ENCODE measurements at regions not wholly inside any gene's neighbourhood (a gene's known extent, or its start where the extent isn't known, plus 50 kb on each side); places are given as distances from the start of the nearest gene placed in this dataset.

GRCh38 chr15:39140060-39140604 lies 440.7 kb upstream of the THBS1 start:
- FAIRE-seq (no peak), DNase-seq (ENCODE audit: low spot score) (peak; percentile 56)

- no peak for DNase-seq (ENCODE audit: low spot score)
- FAIRE-seq = no peak
Observed at GRCh38 chr15:39142500-39142899, 438.4 kb upstream of the THBS1 start.

- FAIRE-seq = no peak
- no peak for DNase-seq (ENCODE audit: low spot score)
Observed at GRCh38 chr15:39143479-39143878, 437.4 kb upstream of the THBS1 start.

- no peak for DNase-seq (ENCODE audit: low spot score)
- no peak for FAIRE-seq
Observed at GRCh38 chr15:39144051-39144450, 436.8 kb upstream of the THBS1 start.

DNA sequence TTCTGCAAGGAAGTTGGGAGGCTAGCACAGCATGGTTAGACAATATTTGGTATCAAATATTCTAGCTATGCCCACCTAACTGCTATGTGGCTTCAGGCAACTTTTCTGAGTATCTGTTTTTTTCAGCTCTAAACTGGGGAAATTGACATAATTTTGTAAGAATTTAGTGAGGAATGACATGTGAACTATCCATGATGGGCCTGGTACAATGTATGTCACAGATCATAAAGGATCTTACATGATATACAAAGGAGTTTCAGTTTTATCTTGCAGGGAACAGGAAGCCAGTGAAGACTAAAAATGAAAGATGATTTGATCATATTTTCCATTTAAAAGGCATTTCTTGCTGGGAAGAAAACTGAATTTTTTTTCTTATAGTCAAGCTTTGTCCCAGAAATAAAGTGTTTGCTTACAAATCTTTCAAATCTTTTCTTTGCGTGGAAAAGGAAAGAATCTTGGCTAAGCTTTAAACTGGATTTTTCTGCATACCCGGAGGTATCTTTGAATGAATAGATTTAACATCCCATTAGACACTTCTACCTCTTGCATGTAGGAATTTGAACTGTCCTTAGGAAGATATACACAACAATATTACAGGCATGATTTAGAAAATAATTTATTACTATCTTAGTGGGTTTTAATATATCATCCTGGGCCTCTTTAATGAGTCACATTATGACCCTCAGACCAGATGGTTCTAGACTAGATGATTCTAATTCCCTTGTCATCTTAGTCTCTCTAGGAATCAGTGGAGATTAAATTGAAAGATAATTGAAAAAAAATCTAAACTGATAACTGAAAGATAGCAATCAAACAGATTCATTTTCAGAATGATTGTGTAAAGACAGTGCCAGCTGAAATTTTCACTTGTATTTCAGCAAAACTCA lies 436.0 kb upstream of the THBS1 start:
- DNase-seq (ENCODE audit: low spot score) = no peak
- FAIRE-seq = no peak

DNA sequence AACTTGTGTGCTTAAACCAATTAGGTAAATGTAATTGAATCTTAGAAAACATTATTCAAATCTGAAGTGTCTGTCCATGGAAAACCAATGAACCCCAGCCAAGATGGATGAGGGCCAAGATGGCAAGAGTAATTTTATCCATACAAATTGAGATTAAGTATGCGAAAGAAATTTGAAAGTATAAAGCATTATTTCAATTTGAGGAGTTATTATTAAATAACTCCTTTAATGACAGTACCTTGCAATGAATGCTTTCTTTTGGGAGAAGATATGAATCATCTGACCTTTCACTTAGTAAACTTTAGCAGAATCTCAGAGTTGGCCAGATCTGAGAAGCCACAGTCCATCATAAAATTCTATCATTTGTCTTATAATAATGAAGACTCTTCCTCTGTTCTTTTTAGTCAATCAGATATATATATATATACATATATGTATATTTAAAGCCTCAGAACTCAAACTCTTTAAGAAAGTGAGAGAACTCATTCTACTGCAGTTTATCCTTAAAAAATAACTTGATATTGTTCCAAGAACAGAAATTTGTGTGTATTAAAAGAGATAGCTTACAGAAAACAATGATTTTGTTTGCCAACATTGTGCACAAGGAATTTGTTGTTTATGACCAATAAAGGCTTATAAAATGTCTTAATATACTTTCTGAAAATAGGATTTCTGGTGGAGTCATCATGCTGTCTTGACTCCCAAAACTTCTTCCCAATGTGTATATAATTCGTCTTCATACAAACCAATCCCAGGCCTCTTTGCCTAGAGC lies 434.8 kb upstream of the THBS1 start:
- DNase-seq (ENCODE audit: low spot score) = no peak
- no peak for FAIRE-seq

GRCh38 chr15:39149636-39150150 lies 431.2 kb upstream of the THBS1 start:
- FAIRE-seq (no peak), DNase-seq (ENCODE audit: low spot score) (no peak)

DNA sequence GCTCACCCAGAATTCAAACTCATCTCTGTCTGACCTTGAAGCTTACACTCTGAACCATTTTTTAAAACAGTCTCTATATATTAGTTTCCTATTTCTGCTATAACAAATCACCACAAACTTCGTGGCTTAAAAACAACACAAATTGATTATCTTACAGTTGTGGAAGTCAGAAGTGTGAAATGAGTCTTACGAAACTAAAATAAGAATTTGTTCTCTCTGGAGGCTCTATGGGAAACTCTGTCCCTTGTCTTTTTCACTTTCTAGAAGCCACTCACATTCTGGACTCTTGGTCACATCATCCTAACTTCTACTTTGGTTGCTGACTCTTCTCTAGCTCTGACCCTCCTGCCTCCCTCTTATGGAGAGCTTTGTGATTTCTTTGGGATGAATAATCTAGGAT lies 429.3 kb upstream of the THBS1 start:
- FAIRE-seq (no peak), DNase-seq (ENCODE audit: low spot score) (no peak)

DNA sequence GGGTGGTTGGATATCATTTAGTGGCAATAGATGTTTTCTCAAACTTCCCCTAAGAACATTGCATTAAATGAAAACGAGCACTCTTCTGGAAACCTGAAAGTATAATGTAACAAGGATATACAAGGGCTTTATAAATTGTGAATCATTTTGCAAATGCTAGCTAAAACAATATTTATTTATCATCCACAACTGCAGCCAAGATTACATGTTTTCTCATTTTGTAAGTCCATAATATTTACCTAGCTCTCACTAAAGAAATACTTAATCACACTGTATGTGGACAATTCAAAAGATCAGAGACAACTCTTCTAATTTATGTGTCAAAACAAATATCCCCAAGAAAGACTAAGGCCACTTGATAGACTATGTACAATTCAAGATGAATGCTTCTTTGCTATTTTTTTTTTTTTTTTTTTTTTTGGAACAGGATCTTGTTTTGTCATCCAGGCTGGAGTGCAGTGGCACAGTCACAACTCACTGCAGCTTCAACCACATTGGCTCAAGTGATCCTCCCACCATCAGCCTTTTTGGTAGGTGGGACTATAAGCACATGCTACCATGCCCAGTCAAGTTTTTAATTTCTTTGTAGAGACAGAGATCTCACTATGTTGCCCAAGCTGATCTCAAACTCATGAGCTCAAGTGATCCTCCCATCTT lies 427.7 kb upstream of the THBS1 start:
- DNase-seq (ENCODE audit: low spot score) (no peak), FAIRE-seq (no peak)

DNA sequence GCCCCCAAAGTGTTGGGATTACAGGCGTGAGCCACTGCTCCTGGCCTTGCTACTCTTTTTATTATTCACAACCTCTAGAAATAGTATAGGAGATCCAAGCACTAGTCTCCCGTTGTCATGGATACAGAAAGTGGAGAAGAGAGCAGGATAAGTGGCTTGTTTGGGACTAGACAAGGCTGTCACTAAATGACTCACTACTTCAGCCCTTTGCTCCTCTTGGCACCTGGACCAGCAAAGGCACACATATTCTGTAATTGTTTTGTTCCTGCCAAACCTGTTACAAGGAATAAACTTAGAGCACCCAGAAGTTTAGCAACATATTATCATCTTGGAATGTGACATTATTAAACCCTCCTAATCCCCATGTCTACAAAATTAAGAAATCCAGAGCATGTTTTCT lies 427.2 kb upstream of the THBS1 start:
- no peak for FAIRE-seq
- DNase-seq (ENCODE audit: low spot score) = no peak

GRCh38 chr15:39154227-39154638 lies 426.6 kb upstream of the THBS1 start:
- FAIRE-seq (no peak), DNase-seq (ENCODE audit: low spot score) (no peak)

GRCh38 chr15:39154776-39155175 lies 426.1 kb upstream of the THBS1 start:
- DNase-seq (ENCODE audit: low spot score) (no peak), FAIRE-seq (no peak)

- DNase-seq (ENCODE audit: low spot score) (no peak), FAIRE-seq (no peak)
Observed at GRCh38 chr15:39156166-39156565, 424.7 kb upstream of the THBS1 start.

GRCh38 chr15:39156646-39157250 lies 424.1 kb upstream of the THBS1 start:
- FAIRE-seq (no peak), DNase-seq (ENCODE audit: low spot score) (no peak)

- DNase-seq (ENCODE audit: low spot score) (no peak), FAIRE-seq (no peak)
Observed at GRCh38 chr15:39157882-39158281, 423.0 kb upstream of the THBS1 start.

- no peak for DNase-seq (ENCODE audit: low spot score)
- no peak for FAIRE-seq
Observed at GRCh38 chr15:39159833-39160232, 421.0 kb upstream of the THBS1 start.

DNA sequence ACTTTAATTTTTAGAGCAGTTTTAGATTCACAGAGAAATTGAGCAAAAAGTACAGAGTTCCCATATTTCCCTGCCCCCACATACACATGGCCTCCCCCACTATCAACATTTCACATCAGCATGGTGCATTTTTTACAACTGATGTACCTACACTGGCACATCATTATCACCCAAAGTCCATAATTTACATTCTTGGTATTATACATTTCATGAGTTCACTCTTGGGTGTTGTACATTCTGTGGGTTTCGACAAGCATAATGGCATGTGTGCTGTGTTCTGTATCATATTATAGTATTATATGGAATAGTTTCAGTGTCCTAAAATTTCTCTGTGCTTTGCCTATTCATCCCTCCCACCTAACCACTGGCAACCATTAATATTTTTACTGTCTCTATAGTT lies 419.8 kb upstream of the THBS1 start:
- DNase-seq (ENCODE audit: low spot score) = no peak
- no peak for FAIRE-seq

DNA sequence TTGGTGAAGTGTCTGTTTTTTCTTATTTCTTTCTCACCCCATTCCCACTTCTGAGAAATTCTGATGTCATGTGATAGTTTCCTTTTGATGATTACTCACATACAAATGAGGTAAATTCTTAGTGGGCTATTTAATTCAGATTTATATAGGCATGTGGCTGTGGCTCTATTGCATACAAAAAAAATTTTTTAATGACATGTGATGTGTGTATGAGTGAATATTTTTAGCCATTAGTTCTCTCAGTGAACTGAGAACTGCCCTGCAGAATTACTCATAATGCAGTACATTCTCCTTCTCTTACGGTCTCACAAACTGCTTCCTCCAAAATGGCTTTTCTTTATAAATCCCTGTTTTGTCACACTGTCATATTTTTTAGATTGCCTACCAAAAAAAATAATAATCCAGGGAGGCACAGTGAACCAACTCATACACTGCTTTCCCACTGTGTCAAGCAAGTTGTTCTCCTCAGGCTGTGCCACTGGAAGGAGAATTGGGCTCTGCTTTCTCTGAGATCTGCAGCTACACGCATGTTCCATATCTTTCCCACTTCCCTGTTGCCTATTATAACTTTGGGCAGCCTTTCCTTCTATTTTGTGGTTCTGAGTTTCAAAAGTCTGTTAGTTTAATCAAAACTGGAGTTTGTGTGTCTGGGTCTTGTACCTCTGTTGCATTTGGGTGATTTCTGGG lies 415.7 kb upstream of the THBS1 start:
- DNase-seq (ENCODE audit: low spot score) = no peak
- no peak for FAIRE-seq

- no peak for FAIRE-seq
- DNase-seq (ENCODE audit: low spot score) = no peak
Observed at GRCh38 chr15:39167164-39168058, 413.5 kb upstream of the THBS1 start.
